CD4-positive, alpha-beta T cell treated with Interleukin-12 subunit alpha and Interleukin-12 subunit beta, for 1 hour (primary cell): ENCODE measurements at regions not wholly inside any gene's neighbourhood (a gene's known extent, or its start where the extent isn't known, plus 50 kb on each side); places are given as distances from the start of the nearest gene placed in this dataset.

ENCODE experiments used
- DNase-seq: peaks from one replicate; pipeline ENCODE4 v3.0.0-alpha.2; 2020

DNA sequence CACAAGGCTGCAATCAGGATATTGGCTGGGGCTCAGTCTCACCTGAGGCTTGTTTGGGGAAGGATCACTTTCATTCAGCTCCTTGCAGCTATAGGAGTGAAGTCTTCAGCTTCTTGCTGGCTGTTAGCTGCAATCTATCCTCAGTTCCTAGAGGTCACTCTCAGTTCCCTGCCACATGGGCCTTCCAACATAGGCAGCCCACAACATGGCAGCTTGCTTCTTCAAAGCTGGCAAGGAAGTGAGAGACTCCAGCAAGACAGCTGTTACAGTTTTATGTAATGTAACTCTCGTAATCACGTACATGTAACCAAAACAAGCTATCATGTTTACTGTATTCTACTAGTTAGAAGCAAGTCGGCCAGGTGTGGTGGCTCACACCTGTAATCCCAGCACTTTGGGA lies 226.9 kb downstream of the CDC5L start:
- DNase-seq, result no peak

- DNase-seq, result no peak
Observed at GRCh38 chr6:44615621-44616020, 228.1 kb downstream of the CDC5L start.

GRCh38 chr6:44617416-44617815 lies 229.9 kb downstream of the CDC5L start:
- no peak for DNase-seq

GRCh38 chr6:44618371-44618770 lies 230.9 kb downstream of the CDC5L start:
- no peak for DNase-seq

DNA sequence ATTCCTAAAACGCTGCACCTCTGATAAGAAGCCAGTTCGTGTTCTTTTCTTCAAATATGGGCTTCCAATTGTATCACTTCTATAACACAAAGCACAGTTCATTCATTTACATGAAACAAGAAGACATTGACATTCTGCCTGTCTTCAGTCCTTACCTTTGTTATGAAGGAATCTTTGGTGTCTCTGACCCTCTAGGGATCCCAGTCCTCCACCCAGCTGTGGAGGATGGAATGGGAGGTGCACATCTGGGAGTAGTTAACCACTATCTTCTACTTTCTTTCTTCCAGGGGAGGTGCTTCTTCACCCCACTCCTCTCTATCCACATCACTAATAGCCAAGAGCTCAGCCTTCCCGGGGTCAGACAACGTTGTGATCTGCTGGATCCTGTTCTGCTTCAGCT lies 233.4 kb downstream of the CDC5L start:
- DNase-seq, result no peak

GRCh38 chr6:44621846-44622245 lies 234.3 kb downstream of the CDC5L start:
- DNase-seq, result no peak

- DNase-seq, result no peak
Observed at GRCh38 chr6:44622555-44622954, 235.0 kb downstream of the CDC5L start.

GRCh38 chr6:44622956-44623355 lies 235.4 kb downstream of the CDC5L start:
- DNase-seq, result no peak

DNA sequence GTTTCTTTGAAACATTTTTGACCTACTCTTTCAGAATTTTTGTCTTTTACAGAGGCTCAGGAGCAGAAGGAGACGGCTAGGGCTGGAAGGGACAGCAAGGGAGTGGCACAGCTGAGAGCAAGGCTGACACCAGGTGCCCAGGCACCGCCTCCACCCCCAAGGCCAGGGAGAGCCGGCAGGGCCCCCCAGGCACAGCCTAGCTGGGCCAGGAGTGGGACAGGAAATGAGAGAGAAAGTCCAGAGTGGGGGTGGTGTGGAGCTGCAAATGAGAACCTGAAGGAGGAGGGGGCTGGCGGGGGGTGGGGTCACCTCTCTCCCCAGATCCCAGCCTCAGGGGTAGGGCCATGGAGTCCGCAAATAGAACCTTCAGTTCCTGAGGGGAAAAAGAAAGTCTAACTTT lies 236.7 kb downstream of the CDC5L start:
- DNase-seq, result no peak

- no peak for DNase-seq
Observed at GRCh38 chr6:44624936-44625573, 237.5 kb downstream of the CDC5L start.

GRCh38 chr6:44625996-44626395 lies 238.5 kb downstream of the CDC5L start:
- DNase-seq, result no peak

GRCh38 chr6:44626616-44627015 lies 239.1 kb downstream of the CDC5L start:
- DNase-seq, result no peak

DNA sequence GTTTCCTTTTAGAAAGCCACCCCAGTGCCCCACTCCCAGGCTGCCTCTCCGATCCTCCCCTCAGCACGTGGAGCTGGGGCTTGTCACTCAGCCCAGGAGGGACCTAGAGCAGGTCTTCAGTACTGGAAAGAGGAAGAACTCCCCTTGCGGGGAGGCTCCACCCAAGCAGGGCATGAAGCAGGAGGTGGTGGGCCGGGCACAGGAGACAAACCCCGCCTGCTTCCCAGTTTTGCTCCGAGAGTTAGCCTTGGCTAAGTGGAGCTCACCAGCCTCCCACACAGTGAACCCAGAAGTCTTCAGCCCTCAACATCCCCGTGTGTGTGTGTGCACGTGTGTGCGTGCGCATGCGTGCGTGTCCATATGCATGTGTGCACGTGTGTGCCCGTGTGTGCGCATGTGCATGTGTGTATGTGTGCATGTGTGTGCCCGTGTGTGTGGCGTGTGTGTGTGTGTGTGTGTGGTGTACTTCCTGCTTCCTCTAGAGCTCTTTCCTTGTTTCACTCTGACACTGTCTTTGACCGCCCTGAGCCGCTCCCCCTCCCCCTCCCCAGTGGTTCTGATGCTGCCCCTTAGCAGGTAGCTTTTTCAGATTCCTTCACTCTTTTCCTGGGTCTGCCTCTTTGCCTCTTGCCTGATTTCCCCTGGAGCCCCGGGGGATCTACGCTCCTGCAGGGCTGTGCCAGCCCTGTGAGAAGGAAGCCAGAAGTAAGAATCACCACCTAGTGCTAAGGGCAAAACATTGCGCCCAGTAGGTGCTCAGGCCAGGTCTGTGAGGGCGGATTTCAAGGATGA lies 239.8 kb downstream of the CDC5L start:
- peak; percentile 11 for DNase-seq

GRCh38 chr6:44627883-44628271 lies 240.4 kb downstream of the CDC5L start:
- no peak for DNase-seq

- no peak for DNase-seq
Observed at GRCh38 chr6:44628347-44628746, 240.8 kb downstream of the CDC5L start.

DNA sequence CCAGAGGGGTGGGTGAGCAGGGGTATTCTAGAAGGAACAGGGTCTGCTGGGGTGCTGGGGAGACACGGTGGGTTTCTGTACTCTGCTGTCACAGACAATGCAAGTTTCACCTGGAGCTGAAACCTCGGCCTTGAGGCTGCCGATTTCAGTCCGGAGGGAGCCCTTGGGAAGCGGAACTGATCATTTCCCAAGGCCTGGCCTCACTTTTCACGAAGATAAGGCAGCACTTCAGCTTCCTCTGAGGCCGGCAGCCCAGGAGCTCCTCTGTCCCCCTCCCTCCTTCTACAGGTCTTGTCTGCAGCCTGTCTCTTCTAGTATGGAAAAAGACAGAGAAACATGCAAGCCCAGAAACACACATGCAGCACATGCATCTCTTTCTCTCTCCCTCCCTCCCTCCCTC lies 242.1 kb downstream of the CDC5L start:
- DNase-seq, result no peak

DNA sequence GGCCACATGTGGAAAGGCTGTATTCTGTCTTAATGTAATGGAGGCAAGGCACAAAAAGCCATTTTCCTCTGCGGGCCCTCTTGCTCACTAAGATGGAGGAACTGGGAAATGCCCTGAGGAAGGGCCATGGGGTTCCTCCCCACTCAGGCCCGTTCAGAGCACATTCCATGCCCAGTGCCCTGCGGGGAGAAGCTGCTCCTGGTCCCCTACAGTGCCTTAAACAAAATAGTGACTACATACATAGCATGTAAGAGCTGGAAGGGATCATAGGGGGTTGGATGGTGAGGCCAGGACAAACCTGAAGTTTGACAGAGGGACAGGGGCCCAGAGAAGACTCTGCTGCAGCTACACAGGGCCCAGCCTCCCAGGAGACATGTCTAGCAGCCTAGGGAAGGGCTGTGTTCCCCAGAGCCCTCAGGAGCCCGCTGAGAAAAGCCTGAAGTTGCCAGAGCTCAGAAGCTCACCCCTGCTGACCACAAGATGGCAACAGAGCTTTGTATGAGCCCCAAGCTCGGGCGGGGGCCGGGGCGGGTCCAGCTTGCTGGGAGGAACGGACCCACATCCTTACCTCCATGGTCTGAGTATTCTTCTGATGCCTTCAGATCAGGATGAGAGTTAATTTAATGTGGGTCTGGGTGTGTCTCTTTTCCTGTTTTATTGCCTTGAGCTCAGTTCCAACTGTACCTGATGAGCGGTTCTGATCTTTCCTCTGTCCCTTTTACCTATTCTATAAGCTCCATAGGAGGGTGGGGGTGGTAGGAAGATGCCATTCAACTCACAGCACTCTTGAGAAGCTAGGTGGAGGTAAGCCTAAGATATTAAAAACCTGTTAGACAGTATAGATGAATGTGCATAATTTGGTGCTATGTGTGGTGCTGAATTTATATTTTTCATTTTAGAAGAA lies 242.9 kb downstream of the CDC5L start:
- peak; percentile 33 for DNase-seq

GRCh38 chr6:44631968-44632367 lies 244.5 kb downstream of the CDC5L start:
- no peak for DNase-seq

- no peak for DNase-seq
Observed at GRCh38 chr6:44634321-44634720, 246.8 kb downstream of the CDC5L start.

DNA sequence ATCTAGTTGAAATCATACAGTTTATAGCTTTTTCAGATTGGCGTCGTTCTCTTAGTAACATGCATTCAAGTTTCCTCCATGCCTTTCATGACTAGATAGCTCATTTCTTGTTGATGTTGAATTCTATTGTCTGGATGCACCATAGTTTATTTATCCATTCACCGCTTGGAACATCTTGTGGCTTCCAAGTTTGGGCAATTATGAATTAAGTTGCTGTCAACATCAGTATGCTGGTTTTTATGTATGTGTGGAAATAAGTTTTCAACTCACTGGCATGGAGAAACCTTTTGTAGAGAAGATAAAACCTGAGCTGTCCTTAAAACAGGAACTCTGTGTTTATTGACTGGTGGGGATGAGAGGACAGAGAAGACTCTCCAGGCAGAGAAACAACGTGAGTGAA lies 248.0 kb downstream of the CDC5L start:
- DNase-seq, result no peak

DNA sequence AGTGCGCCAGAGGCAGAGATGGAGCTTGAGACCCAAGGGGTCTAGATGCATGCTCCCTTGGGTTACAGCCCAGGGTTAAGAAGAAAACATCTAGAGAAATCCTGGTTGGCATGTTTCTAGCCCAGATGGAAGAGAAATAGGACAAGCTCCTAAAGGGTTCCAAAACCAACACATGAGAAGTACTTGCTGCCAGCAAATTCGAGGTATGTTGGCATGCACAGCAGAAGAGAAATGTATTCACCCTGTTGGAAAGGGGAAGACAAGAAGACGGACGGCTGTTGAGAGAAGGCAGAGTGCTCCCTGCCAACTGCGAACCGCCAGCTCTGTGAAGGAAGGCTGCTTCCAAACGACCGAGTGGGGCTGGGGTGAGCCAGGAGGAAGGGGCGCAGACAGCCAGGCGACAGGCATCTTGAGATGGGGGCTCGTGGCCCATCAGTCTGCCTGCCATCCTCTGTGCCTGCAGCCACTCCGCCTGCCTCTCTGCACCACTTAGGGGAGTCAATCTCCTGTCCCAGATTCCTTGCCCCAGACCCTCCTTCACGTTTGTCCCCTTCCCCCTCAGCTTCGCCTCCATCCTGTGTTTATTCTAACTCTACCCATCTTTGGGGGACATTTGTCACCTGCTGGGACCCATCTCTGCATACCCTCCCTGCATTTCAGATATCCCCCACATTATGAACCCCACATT lies 249.2 kb downstream of the CDC5L start:
- no peak for DNase-seq

- DNase-seq, result no peak
Observed at GRCh38 chr6:44641344-44642031, 254.0 kb downstream of the CDC5L start.
